Posterior vena cava (tissue), 2 donors: ENCODE measurements at regions not wholly inside any gene's neighbourhood (a gene's known extent, or its start where the extent isn't known, plus 50 kb on each side); places are given as distances from the start of the nearest gene placed in this dataset.

Source experiments
- DNase-seq: peaks from one replicate; pipeline ENCODE4 v3.0.0-alpha.2; 2020; ENCODE audit warnings: low spot score
- intact Hi-C, 2 donors: fragments of 100-400 bp; cut with DNase I; formaldehyde crosslinking; loops; one replicate each; pipeline versions ENCODE4 v1.14.1 to v1.14.2; 2022 to 2023
- donor health status: DM: yes; HTN: yes; CAD: no.
- donor health status: DM: yes; HTN: yes; CAD: no.

DNA sequence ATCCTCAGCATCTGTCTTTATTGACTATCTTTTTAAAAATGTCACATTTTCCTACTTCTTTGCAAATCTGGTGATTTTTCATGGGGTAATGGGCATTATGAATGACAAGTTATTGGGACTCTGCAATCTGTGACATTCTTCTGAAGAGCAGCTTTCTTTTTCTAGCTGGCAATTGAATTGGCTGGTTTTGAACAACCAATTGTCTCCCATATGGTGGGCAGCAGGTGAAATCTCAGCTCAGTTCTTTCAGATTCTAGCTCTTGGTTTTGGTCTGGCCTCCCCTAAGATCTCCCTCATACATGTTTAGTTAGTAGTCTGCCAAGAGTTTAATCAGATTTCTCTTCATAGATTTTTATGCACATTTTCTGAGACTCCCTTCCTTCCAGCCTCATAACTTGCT lies 107.9 kb upstream of the EPB41L3 start:
- DNase-seq = no peak
- intact Hi-C loops = no loop called here

- no peak for DNase-seq
- intact Hi-C loops = no loop called here
Measured at GRCh38 chr18:5649439-5649838, 105.6 kb upstream of the EPB41L3 start.

GRCh38 chr18:5646739-5647138 lies 102.9 kb upstream of the EPB41L3 start:
- intact Hi-C loops = no loop called here
- DNase-seq = no peak

DNA sequence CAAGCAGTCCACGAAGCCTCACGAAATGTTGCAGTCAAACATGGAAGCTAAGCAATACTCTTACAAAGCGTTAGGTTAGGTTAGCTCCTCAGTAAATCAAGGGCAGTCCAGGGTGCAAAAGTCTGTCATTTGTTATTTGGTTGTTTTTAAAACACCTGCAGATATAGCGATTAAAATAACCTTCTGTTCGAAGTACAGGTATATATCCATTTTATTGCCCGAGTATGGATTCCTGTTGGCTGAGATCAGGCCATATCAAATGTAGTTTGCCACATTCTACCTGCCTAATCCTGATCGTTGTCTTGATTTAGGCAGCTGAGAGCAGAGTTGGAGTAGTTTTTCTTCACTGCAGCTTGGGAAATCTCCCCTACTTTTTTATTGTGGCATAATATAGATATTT lies 99.5 kb upstream of the EPB41L3 start:
- intact Hi-C loops = no loop called here
- DNase-seq = no peak

GRCh38 chr18:5640939-5641338 lies 97.1 kb upstream of the EPB41L3 start:
- DNase-seq = no peak
- intact Hi-C loops = no loop called here

DNA sequence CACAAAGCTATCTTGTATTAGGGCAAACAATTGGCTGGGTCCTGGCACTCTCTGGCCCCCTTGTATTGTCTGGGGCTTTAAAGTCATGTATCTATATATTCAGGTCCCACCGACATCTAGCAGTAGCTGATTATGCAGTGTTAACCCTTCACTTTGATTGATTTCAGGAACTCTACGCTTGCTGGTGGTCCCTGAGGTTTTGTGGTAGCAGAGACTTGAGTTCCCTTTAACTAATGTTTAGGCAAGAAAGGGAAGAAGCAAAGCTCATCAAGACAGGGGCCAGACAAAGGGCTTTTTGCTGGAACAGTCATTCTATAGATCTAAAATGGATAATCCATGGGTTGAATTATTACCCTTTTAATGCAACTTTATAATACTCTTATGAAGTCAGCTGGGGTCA lies 95.3 kb upstream of the EPB41L3 start:
- no peak for DNase-seq
- intact Hi-C loops = no loop called here

DNA sequence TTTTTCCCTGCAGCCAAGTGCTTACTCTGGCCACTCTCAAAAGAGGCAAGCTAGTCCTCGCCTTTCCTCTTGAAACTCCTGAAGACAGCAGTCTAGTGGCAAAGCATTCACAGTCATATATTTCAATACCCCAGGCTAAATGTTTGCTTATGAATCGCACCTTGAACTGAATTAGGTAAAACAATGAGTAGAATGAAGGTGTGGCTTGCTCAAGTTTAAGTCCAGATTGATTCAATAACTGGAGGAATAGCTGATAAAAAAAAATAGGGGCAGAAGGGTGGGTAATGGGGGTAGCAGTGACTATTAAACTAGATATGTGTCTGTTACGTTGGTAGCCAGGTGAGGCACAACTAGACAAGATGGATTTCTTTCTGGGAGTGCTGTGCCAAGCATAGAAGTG lies 88.2 kb upstream of the EPB41L3 start:
- no peak for DNase-seq
- intact Hi-C loops = no loop called here

GRCh38 chr18:5630900-5631413 lies 87.2 kb upstream of the EPB41L3 start:
- intact Hi-C loops = no loop called here
- no peak for DNase-seq

DNA sequence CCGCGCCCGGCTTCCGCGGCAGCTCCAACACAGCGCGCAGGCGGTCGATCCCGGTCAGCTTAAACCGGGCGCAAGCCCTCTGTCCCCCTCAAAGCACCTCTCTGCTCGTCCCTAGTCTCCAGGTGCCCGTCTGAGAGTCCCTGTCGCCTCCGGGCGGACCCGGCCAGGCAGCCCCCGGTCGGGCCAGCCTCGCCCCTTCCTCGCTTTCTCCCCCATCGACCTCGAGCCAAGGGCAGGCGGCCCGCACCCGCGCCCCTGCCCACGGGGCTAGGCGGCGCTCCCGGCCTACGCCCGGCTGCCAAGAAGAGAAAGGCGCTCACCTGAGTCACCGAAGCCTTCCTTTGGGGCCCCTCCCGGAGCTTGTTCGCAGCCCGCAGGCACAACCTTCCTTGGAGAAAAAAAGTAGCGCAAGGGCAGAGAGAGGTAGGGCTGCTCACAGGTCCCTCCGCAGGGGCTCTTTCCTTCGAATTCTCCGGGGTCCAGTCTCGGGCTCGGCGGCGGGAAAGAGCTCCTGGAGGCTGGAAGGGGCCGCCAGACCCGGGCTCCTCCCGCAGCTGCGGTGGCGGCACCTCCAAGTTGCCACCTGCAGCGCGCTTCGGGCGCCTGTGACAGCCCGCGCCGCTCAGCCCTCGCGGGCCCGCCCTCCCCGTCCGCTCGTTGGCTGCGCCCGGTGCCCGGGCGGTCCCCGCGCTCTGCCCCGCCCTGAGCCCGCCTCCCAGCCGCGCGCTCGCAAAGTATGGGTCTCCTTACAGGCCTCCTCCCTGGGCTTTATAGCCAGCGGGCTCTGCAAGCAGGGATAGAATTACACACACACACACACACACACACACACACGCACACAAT lies 86.5 kb upstream of the EPB41L3 start:
- peak; percentile 91 for DNase-seq
- intact Hi-C loops = no loop called here

DNA sequence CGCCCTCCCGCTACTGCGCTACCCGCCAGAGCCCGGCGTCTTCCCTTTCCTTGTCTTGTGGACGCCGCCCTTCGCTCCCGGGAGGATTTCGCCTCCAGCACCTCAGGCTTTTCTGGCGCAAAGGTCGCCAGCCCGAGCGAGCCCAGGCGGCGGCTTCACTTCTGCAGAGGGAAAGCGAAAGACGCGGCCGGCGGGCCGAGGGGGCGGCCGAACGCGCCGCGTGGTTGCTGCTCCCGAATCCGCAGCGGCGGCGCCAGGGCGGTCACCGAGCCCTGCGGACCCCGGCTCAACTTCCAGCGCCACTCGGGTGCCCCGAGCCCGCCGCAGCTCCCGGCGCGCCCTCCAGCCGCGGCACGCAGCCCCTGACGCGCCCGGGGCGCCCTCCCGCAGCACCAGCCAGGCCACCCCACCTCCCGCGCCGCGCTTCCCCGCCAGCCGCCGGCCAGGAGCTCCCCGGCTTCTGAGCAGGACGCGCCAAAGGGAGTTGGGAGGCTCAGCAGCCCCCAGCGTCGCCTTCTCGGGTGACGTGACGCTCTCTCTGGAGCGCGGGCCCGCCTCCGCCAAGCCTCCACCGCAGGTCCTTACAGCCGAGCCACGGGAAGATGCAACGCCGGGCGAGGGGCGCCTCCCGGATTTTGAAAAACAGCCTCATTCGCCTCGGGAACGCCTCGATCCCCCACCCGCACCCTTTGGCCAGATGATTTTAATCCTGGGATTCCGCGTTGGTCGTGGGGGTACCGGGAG lies 84.9 kb upstream of the EPB41L3 start:
- peak; percentile 88 for DNase-seq
- intact Hi-C loops = no loop called here

DNA sequence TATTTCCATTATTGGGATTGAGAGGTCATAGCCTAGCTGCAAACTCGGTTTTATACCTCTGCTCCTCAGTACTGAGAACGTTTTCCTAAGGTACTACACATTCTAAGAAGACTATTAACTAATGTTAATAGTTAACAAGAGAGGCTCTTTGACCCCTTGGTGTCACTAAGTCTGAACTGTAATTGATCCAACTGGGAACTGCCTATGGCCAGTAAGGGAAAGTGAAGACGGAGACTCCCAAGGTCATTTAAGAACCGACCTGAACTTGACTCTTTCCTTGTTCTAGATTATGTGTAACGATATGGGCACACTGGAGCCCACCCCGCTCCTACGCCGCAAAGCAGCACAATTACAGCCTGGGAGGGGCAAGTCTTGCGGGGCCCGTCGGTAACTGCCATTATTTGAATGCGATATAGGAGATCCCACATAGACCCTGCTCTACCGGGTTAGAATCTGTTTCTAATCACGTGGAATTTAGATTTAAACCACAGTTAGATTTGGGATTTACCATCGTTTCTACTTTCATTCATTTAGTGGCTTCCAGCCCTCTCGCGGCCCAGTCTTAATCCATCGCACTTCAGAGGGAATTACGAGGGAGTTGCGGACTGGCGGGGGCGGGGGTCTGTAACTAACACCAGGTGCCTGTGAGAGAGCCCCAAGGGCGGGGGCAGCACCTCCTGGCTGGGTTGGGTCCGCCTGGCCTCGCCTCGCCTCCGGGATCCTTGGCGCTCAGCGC lies 84.1 kb upstream of the EPB41L3 start:
- intact Hi-C loops = no loop called here
- DNase-seq = no peak

DNA sequence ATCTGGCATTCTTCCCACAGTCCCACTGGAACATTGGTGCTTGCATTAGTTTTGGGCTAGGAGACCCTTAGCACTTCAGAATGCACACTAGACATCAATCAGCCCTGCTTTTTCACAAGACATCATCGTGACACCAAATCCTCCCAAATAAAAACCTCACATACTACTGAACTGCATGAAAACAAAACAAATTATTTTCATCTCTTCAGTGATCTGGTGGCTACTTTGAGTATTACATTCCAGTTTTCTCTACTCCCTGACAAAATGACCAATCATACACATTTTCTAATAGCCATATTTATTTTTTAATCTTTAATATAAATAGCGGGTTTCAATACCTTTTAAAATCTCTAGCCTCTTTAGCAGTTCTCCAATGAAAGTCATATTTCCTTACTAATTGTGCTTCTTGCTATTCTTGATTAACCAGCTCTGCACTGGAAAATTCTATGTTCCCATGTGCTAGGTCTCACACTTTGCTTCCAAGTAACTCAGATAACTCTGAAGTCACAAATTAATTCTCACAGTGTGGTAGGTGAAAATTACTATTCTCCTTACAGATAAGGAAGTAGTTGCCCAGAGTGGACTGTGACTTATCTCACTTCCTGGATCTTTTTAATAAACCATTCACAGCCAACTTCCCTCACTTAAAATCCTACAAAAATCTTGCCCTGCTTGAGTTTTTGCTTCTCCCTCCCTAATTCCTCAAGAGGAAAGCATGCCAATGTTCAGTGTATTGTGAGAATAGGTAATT lies 82.5 kb upstream of the EPB41L3 start:
- intact Hi-C loops = no loop called here
- DNase-seq = no peak

DNA sequence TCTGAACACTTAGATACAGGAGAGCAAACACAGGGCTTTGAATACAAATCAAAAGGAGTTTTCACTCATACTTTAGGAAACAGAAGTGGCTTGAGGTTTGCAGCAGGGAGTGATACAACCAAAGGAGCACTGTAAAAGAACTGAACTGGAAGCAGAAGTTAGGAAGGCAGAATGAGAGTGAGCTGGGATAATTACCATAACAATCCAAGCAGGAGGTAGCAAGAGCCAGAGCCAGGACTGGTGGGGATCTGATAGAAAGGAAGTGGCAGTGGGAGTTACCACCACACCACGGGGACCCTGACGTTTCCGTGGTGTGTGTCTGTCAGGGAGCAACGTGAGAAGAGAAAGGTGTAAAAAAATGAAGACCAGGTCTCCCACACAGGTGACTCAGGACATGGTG lies 81.3 kb upstream of the EPB41L3 start:
- intact Hi-C loops = no loop called here

DNA sequence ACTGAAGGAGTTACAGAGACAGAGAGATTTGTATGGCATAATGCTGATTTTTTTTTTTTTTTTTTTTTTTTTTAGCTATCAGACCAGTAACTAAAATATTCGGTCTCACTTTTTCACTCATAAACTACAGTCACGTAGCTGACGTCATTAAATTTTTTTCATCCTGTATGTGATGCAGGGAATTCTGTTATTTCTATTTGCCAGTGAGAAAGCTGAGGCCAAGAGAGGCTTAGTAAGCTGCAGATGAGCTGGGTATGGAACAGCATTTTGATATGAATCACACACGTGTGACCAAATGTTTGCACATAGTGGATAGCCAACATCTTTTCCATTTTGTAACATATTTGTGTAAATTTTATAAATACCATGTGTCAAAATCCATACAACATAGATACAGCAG lies 79.1 kb upstream of the EPB41L3 start:
- intact Hi-C loops = no loop called here
- no peak for DNase-seq

More for the DNA sequence above, 81.3 kb upstream of the EPB41L3 start:
- DNase-seq = no peak

DNA sequence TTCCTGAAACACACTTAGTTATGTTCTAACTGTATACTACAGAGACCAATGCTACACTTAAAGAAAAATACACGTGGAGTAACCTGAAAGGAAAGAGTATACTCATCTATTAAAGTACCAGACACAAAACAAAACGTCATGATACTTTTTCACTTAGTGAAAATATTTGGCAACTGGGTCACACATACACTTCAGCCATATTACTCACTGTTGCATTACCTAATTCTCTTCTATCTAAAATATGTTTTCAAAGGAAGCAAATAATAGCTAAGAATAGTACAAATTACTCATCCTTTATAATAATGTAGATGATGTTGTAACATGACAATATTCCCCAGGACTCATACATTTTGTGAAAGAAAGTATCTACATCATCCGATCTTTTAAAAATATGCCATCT lies 76.5 kb upstream of the EPB41L3 start:
- DNase-seq = no peak

DNA sequence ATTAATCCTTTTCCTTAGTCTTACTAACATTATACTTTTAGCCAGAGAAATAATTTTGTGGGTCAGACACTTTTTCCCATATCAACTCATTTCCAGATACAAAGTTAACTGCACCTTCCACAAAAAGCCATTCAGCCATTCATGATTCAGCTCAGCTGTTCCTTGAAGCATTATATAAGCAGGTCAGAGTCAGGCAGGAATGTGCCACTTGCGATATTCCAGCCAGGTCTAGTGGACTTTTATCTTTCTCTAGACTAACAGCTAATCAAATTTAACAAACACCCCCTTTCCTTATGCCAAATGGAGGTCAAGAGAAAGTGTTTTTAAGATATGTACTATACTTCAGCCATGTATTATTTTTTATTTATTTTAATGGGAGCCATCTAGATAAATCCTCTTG lies 75.6 kb upstream of the EPB41L3 start:
- intact Hi-C loops = no loop called here
- DNase-seq = no peak

More for the DNA sequence above, 76.5 kb upstream of the EPB41L3 start:
- intact Hi-C loops = no loop called here

DNA sequence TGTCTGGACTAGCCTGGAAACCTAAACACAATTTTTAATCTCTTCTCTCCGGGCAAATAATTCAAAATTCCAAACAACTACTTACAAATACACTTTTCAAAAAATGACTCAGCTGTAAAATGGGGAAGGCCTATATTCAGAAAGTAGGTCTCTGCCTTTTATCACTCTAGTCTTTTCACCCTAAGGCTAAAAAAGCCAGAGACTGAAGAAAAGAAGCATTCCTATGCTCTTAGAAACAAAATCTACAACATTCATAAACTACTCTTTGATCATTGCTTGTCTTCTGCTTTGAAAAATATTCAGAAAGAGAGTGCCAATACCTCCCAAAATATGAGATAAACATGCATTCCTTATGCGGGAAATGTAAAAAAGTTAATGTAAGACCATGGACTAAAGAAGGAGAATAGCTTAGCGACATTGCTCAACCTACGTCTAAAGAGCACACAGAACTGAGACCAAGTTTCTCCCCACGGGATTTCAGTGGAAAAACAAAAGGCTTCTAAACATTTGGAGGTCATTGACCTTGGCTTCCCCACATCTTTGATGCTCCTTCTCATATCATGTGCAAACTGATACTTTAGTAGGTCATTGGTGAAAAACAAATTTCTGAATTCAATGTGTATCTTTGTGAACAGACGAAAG lies 74.4 kb upstream of the EPB41L3 start:
- intact Hi-C loops = no loop called here

DNA sequence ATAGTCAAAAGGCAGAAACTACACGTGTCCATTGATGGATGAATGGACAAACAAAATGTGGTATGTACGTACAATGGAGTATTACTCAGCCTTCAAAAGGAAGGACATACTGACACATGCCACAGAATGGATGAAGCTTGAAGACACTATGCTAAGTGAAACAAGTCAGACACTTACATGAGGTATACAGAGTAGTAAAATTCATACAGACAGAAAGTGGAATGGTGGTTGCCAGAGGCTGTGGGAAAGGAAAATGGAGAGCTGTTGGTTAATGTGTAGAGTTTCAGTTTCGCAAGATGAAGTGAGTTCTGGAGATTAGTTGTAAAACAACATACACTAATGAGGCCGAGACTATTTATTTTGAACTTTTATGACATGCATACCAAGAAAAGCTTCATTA lies 67.4 kb upstream of the EPB41L3 start:
- intact Hi-C loops = loop anchor here in 1 of 2 donors (5.0 kb wide), 1 partner anchor 591 kb away; no protein-coding TSS in a partner anchor
- no peak for DNase-seq

More for the DNA sequence above, 74.4 kb upstream of the EPB41L3 start:
- DNase-seq = no peak

DNA sequence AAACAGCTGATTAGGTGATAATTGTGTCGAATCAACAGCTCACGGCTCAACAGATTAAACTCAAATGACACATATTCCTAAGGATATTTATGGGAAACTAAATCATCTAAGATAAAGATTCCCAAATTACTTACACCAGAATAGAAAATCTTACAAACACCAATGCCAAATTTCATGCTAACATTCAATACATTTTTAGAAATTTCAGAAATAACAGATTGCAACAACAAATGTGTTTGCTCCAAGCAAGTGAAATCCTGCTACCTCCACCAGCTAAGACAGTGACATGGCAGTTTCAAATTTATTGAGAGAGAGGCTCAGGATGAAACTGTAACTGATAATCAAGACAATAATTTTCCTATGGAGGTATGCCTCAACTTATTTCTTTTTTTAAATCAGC lies 65.0 kb upstream of the EPB41L3 start:
- DNase-seq = no peak
- intact Hi-C loops = no loop called here
